HG03571 (cell line): ENCODE measurements at regions not wholly inside any gene's neighbourhood (a gene's known extent, or its start where the extent isn't known, plus 50 kb on each side); places are given as distances from the start of the nearest gene placed in this dataset.

Experiments used
- ATAC-seq: cut with Tn5 transposase; IDR thresholded peaks from one replicate; pipeline ENCODE4 v1.9.1; 2021; ENCODE audit not compliant: unreplicated experiment

DNA sequence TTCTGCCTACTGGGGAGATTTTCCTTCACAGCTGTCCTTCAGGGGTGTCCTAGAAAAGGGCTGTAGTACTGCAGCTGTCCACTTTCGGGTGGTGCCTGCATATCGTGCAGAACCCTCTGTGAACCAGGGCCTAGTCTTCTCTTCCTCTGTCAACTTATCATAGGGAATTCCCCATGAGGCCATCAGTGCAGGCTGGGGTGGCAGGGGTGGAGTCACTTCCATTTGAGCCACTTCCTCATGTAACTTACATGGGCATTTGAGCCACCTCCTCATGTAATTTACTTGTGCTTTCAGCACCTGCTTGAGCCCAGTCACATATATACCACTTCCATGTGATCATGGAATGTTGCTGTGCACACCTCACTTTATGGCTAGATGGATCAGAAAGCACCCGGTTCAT is 742.0 kb upstream of the RGMB start:
- no peak for ATAC-seq

DNA sequence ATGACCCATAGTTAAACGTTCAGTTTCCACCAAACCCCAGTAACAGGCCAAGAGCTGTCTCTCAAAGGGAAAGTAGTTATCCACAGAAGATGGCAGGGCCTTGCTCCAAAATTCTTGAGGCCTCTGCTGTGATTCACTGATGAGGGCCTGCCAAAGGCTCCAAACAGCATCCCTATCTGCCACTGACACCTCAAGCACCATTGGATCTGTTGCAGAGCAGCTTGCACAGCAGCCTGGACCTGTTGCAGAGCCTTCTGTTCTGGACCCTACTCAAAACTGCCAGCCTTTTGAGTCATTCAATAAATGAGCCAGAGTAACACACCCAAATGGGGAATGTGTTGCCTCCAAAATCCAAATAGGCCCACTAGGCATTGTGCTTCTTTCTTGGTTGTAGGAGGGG is 741.5 kb upstream of the RGMB start:
- ATAC-seq, result no peak

DNA sequence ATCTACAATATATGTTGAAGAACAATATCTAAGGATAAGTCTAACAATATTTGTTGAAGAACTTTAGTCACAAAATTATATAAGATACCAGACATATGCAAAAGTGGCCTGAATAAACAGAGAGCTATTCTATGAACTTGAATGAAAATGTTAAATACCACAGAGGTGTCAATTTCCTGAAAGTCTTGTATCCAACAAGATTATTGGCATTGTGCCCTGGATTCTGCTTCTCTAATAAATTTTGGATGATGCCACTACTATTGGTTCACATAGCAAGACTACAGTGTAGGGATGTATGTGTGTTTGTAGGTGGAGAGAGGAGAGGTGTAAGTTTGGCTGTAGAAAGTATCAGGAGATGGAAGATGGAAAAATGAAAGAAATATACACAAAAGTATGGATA is 731.8 kb upstream of the RGMB start:
- ATAC-seq, result no peak

DNA sequence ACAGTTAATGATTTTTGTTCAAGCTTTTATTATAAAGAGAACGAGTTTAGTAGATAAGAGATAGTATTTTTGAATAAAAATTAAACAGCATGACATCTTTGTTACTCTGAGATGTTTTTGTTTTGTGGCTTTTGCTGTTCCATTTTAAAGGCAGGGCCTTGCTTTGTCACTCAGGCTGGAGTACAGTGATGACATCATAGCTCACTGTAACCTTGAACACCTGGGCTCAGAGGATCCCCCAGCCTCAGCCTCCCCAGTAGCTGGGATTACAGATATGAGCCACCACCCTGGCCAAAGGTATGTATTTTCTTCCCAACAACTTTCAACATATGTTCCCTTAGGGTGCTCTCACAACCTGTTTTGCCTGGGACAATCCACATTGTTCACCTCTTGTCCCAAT is 730.9 kb upstream of the RGMB start:
- ATAC-seq, result no peak

DNA sequence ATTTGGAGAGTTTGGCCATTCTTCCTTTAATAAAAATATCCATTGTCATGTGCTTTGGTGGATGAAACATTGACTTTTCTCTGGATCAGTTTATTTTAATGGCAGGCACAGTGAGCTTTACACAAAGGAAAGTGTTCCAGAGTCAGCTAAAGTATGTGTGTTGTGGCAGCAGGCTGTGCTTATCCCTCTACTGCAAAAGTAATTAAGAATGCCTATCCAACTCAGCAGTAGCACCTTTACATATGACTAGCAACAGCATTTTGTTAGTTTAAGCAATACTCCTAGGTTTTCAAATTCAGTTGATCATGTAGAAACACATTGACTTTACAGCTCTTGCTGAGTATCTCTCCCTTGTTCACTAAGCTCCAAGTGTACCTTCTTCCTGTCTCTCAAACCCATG is 730.5 kb upstream of the RGMB start:
- ATAC-seq, result no peak

DNA sequence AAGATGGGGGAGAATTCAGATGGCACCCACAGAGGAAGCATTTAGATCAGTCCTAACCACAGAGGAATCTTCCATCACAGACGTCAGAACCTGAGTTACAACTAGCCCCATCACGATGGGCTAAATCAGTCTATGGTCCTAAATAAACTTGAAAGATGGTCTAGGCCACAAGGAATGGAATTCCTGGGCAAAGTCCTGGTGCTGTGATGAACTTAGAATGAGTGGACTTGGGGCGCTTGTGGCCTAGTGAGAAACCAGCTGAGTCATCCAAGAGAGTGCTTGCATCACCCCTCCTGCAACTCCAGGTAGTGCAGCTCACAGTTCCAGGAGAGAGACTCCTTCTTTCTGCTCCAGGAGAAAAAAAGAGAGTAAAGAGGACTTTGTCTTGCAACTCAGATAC is 722.9 kb upstream of the RGMB start:
- ATAC-seq, result no peak

DNA sequence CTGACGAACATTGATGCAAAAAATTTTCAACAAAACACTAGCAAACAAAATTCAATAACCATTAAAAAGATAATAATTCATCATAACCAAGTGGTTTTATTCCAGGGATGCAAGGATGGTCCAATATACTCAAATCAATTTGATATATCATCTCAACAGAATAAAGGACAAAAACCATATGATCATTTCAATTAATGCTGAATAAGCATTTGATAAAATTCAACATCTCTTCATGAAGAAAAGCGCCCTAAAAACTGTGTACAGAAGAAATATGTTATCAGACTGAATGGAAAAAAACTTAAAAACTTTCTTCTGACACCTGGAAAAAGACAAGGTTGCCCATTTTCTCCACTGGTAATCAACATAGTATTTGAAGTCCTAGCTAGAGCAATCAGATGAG is 720.3 kb upstream of the RGMB start:
- no peak for ATAC-seq

DNA sequence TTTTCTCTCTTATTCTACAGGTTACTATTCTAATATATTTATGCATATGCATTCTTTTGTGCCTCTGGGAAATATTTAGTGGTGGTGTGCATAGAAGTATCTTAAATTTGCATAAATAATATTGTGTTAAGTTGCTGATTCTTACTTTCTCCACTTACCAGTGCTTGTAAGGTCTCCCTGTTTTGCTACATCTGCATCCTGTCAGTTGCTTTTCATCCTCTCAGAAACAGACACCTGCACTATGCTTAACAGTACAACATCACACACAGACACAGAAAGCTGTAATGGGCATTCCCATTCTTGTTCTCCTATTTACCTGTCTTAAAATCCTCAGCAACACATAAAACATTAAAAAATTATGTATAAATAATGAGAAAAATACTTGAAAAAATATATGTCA is 713.3 kb upstream of the RGMB start:
- no peak for ATAC-seq

DNA sequence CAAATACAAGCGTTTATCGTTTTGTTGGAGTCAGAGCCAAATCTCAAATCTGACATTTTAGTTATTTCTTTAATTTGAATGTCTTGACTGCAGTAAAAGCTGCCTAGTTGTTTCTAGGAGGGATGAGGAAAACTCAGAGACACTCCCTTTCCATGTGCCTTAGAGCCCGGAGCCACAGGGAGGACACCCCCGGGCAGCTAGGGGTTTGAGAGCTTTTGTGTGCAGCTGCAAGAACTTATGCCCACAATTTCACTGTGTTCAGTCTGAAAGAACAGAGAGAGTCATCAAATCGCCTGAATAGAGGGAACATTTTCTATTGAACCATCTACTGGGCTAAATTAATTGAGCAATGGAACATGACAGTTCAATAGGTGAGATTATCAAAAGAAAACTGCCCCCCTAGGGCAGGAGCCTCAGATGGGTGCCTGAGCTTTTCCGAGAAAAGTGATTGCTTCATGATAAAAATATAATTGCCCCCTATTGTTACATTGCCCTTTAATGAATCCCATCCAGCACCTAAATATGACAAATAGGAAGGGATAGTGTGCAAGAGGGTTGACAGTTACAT is 709.3 kb upstream of the RGMB start:
- no peak for ATAC-seq

DNA sequence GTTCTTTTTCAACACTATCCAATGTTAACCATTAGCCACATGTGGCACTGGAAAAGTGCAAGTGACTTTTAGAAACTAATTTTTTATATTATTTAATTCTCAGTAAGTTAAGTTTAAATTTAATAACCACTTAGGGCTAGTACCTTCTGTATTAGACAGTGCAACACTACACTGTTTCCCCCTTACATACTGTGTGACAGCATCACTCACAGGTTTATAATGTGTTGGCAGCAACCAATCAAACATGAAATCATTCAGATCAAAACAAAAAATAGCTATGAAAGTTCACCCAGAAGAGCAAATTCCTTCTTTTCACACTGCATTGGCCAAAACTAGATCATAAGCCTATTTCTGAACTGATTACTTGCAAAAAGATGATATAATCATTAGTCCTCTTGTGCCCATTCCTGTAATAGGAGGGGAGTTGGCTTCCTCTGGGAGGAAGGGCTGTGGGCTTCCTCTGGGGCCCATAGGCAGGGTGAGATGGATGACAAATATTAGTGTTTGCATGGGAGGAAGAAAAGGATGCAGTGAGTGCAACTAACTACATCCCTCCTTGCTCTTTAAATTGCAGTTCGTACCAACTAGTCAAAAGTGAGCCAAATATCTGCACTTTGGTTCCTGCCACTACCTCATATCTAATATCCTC is 708.1 kb upstream of the RGMB start:
- ATAC-seq, result no peak

DNA sequence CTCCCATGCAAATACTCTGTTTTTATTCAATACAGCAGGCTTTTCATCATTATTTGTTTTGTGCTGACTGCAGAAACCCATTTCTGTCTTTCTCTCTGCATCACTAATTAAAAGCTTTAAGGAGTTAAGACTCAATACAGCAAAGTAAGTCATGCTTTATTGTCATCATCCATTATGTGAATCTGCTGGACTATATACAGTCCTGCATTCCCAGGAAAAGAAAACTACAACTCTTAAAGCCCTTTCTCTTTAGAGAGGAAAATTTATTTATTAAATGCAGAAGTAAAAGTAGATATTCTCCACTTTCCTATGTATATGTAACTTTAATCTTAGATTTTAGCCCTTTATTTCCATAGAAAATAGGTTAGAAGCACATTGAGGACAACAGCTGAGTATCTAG is 706.6 kb upstream of the RGMB start:
- no peak for ATAC-seq

DNA sequence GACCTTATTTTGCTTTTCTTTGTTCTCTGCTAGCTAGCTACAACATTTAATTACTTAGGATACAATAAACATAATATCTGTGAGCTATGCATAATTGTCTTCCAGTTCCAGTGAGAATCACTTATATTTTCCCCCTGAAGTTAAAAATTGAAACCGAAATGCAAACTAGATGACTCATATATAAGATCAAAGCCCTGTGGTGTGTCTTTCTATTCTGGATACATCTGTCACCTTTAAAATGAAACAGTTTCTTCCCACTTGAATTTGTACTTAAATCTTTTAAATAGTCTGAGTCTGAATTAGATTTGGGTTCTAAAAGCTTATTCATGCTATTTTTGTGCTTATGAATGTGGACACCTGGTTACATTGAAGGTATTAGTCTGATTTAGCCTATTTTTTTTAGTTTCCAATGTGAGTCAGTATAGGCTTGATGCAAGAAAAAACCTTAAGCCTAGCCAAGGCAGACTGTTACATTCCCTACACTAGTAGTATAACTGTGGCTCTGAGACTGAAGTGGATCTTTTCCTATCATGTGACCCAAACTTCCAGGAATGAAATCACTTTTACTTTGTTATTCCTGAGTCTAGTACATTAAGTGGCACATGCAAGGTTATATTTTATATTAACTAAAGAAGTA is 703.5 kb upstream of the RGMB start:
- peak; percentile 49 for ATAC-seq

DNA sequence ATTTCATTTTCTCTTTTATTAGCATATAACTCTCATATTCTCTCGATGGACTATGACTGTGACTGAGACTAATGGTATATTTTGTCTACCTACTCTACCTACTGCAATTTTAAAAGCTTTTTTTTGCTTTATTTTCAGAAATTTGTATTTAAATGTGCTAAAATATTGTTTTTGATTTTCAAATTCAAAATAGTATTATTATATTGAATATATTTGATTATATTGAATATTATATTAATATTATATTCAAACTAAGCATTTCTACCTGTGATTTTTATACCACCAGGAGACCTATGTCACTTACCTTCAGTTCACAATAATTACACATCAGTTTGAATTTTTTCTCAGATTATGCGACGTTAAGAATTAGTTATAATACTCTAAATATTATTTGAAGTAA is 700.5 kb upstream of the RGMB start:
- no peak for ATAC-seq

DNA sequence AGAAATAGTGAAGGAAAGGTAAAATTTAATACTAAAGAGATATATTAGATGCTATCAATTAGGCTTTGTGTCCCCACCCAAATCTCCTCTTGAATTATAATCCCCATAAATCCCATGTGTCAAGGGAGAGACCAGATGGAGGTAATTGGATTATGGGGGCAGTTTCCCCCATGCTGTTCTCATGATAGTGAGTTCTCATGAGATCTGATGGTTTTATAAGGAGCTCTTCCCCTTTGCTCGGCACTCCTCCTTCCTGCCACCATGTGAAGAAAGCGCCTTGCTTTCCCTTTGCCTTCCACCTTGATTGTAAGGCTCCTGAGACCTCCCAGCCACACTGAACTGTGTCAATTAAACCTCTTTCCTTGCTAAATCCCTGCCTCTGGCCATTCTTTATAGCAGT is 697.0 kb upstream of the RGMB start:
- no peak for ATAC-seq

DNA sequence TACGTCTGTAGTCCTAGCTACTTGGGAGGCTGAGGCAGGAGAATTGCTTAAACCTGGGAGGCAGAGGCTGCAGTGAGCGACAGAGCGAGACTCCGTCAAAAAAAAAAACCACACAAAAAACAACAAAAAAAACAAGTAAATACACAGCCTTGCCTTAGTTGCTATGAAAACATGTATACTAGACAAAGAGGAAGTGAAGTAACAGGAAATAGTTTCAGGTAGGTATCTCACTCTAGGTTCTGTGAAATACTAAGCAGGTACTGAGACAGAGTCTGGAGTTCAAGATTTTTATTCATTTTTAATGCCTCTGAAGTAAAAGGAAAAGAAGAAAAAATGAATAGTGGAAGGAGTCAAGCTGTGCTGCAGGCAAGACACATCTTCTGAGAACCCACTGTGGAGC is 687.9 kb upstream of the RGMB start:
- no peak for ATAC-seq

DNA sequence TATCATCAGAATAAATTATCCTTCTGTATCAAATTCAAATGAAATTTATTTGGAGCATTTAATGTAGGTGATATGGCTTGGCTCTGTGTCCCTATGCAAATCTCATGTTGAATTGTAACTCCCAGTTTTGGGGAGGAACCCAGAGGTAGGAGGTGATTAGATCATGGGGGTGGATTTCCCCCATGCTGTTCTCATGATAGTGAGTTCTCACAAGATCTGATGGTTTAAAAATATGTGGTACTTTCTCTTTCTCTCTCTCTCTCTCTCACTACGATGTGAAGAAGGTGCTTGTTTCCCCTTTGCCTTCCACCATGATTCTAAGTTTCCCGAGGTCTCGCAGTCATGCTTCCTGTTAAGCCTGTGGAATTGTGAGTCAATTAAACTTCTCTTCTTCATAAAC is 678.4 kb upstream of the RGMB start:
- no peak for ATAC-seq

DNA sequence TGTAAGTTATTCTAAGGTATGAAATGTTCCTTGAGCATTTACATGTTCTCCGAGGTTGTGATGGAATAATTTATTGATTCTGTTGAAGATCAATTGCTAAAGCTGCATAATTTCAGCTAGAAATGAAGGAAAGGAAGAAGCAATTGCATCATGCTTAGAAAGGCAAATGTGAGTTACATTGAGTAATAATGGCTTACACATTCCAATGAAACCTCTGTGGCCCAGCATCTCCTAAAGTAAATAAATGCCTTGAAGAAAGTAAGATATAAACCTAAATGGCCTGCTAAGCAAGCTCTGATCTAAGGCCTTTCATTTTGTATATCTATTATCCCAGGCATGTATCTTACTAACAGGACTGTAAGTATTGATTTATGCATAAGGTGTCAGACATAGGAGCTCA is 677.3 kb upstream of the RGMB start:
- no peak for ATAC-seq

DNA sequence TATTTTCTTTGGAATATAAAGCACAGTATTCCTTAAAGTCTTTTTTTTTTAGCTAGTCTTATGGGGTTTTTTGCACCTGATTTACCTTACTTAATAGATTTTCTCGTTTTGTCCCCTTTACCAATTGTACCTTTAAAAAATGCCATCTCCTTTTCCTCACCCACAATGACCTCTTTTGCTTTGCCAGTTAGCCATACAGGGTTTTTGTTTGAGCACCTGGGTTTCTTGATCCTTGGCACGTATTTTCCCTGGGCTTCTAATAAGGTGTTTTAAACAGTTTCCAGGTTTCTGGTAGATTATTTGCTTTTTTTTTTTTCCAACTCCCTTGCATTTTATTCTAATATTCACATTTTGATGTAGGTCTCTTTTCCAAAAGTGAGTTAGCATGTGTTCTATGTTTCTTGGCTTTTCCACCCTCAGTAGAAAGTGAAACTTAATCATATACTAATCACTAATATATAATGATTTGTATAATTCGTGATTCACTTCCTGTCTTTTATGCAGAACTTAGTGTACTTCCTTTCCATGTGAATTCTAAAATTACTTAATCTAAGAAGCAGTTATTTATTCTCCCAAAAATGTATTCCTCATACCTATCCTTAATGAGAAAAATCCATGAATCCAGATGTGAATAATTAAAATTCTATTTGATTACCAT is 673.9 kb upstream of the RGMB start:
- ATAC-seq, result no peak

DNA sequence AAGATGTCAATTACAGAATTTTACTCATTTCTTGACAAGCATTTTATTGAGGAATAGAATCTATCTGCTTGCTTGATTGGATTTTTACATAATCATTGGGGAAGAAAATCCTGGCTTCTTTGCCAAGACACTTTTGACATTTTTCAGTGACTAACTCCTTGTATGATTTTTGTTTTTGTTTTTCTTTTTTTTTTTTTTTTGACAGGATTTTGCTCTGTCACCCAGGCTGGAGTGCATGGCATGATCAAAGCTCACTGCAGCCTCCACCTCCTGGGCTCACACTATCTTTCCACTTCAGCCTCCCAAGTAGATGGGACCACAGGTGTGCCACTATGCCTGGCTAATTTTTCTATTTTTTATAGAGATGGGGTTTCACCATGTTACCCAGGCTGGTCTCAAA is 672.3 kb upstream of the RGMB start:
- ATAC-seq, result no peak

DNA sequence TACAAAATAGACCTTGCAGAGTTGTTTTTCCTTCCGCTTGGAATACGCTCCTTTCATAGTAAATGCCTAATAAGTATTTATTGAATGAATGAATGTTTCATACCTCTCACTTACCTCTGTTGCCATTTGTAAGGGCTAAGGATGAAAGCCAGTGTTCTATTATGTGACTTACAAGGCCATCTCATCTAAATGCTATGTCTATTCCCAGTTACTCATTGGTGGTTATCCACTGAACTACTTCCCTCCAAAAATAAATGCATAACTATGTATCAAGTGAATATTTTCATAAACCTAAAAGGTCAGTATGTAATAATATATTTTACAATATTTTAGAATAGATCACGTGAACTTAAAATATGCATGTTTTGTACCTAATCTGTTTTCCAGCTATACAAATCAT is 670.5 kb upstream of the RGMB start:
- no peak for ATAC-seq

DNA sequence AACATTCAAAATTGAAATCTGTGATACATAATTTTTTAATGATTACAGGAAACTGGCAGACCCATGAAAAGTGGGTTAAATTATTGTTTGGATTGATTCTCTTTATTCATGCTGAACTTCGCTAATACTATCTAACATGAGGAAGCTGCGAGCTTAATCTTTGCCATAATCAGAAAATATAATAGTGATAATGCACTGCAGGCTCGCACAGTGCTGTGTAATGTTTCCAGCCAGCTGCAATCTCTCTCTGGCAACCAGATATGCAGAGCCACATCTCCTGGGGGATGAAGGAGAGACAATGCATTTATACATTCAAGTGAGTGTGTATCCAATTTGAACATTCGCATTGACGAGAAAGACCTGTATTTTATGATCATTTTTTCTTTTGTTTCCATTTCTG is 669.7 kb upstream of the RGMB start:
- ATAC-seq, result no peak

DNA sequence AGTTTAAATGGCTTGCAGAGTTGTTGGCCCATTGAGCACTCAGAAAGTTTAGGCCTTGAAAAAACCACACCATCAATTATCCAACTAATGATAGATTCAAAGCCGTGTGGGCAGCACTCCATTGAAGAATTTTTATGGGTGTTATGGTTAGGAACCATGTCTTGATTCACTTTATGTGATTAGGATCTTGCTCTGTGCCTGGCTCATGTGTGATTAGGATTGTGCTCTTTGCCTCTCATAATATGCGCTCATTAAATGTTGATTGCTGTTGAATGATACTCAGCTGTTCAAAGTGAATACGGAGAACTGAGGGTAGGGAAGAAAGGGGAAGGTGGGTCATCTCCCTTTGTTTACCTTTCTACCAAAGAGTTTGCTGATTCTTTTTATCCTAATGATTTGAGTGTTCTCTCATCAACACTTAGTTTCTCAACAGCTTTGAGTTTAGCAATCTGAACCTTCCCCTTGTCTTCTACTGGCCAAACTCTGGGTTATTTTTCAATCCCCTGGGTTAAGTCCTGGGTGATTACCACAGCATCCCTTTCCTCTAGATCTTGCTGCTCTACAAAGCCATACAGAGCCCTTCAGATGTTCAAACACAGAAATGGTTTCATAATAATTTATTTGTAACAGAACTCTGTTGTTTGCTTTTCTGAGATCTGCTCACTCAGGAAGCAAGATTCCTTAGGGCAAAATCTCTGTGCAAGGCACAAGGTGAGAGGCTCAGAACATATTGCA is 668.8 kb upstream of the RGMB start:
- no peak for ATAC-seq
